Activated CD8-positive, alpha-beta memory T cell treated with anti-CD3 and anti-CD28 coated beads for 36 hours (primary cell): ENCODE measurements at regions not wholly inside any gene's neighbourhood (a gene's known extent, or its start where the extent isn't known, plus 50 kb on each side); places are given as distances from the start of the nearest gene placed in this dataset.

ENCODE experiments used
- CTCF ChIA-PET: fragments of 350-600 bp; sonication (Branson Sonifier 250); formaldehyde crosslinking; loops from one replicate; lab custom pipeline; 2021; ENCODE audit warnings: antibody characterized with exemption; lab: Charles Lee
- POLR2A ChIA-PET: fragments of 350-600 bp; sonication (Branson Sonifier 250); formaldehyde crosslinking; loops from one replicate; lab custom pipeline; 2021; ENCODE audit warnings: antibody characterized with exemption; lab: Charles Lee

GRCh38 chr6:154561750-154562149, 51.3 kb upstream of the CNKSR3 start:
- POLR2A ChIA-PET, result no interaction called here
- CTCF ChIA-PET, result no interaction called here

GRCh38 chr6:154565331-154565730, 54.8 kb upstream of the CNKSR3 start:
- CTCF ChIA-PET, result no interaction called here
- POLR2A ChIA-PET, result no interaction called here

- ChIA-PET POLR2A (no interaction called here), CTCF (no interaction called here)
These were observed 56.4 kb upstream of the CNKSR3 start for GRCh38 chr6:154566866-154567265.

GRCh38 chr6:154567695-154568220, 57.3 kb upstream of the CNKSR3 start:
- ChIA-PET POLR2A (no interaction called here), CTCF (no interaction called here)

GRCh38 chr6:154569156-154569862, 58.8 kb upstream of the CNKSR3 start:
- ChIA-PET POLR2A (no interaction called here), CTCF (no interaction called here)

- CTCF ChIA-PET, result no interaction called here
These were observed 60.0 kb upstream of the CNKSR3 start for GRCh38 chr6:154570505-154570904.

GRCh38 chr6:154572556-154572955, 62.1 kb upstream of the CNKSR3 start:
- CTCF ChIA-PET, result no interaction called here
- POLR2A ChIA-PET, result no interaction called here

More at GRCh38 chr6:154570505-154570904, 60.0 kb upstream of the CNKSR3 start:
- POLR2A ChIA-PET, result no interaction called here

- POLR2A ChIA-PET, result no interaction called here
- CTCF ChIA-PET, result no interaction called here
These were observed 67.6 kb upstream of the CNKSR3 start for GRCh38 chr6:154578004-154578559.

GRCh38 chr6:154579046-154579445, 68.6 kb upstream of the CNKSR3 start:
- ChIA-PET POLR2A (no interaction called here), CTCF (no interaction called here)

- ChIA-PET POLR2A (no interaction called here), CTCF (no interaction called here)
These were observed 69.0 kb upstream of the CNKSR3 start for GRCh38 chr6:154579485-154579884.

- CTCF ChIA-PET, result no interaction called here
- POLR2A ChIA-PET, result no interaction called here
These were observed 70.1 kb upstream of the CNKSR3 start for GRCh38 chr6:154580397-154581135.

- ChIA-PET POLR2A (no interaction called here), CTCF (no interaction called here)
These were observed 72.2 kb upstream of the CNKSR3 start for GRCh38 chr6:154582696-154583095.

GRCh38 chr6:154583546-154584188, 73.2 kb upstream of the CNKSR3 start:
- ChIA-PET POLR2A (no interaction called here), CTCF (no interaction called here)

- POLR2A ChIA-PET, result no interaction called here
These were observed 80.3 kb upstream of the CNKSR3 start for GRCh38 chr6:154590756-154591155.

GRCh38 chr6:154591234-154591633, 80.7 kb upstream of the CNKSR3 start:
- CTCF ChIA-PET, result no interaction called here
- POLR2A ChIA-PET, result no interaction called here

More at GRCh38 chr6:154590756-154591155, 80.3 kb upstream of the CNKSR3 start:
- CTCF ChIA-PET, result no interaction called here

- CTCF ChIA-PET, result no interaction called here
- POLR2A ChIA-PET, result no interaction called here
These were observed 81.8 kb upstream of the CNKSR3 start for GRCh38 chr6:154592199-154592860.

- ChIA-PET POLR2A (no interaction called here), CTCF (no interaction called here)
These were observed 82.6 kb upstream of the CNKSR3 start for GRCh38 chr6:154593122-154593521.

GRCh38 chr6:154594496-154595198, 84.2 kb upstream of the CNKSR3 start:
- CTCF ChIA-PET, result no interaction called here

GRCh38 chr6:154595538-154595937, 85.1 kb upstream of the CNKSR3 start:
- POLR2A ChIA-PET, result no interaction called here
- CTCF ChIA-PET, result no interaction called here

More at GRCh38 chr6:154594496-154595198, 84.2 kb upstream of the CNKSR3 start:
- POLR2A ChIA-PET, result no interaction called here
